HepG2 (cell line): ENCODE measurements at regions not wholly inside any gene's neighbourhood (a gene's known extent, or its start where the extent isn't known, plus 50 kb on each side); places are given as distances from the start of the nearest gene placed in this dataset.

Source experiments
- ATAC-seq: fragments of 200-7000 bp; cut with Tn5 transposase; 3 replicates; pipeline ENCODE4 v1.9.1; 2020; ENCODE audit warnings: mild to moderate bottlenecking, moderate library complexity
- BruUV-seq: library from RNA; stranded (reverse); fragments of 400-500 nt; replicated peaks from 2 replicates; lab custom pipeline; 2021; lab: Mats Ljungman, UMichigan
- CTCF ChIA-PET: fragments of 300-600 bp; formaldehyde crosslinking; extraction: SDS; loops from one replicate; lab custom pipeline; 2021; ENCODE audit warnings: low total read pairs, inconsistent platforms, low intra/inter-chr PET ratio; lab: Yijun Ruan, JAX
- POLR2A ChIA-PET: fragments of 350-600 bp; sonication (Branson Sonifier 250); formaldehyde crosslinking; loops from one replicate; lab custom pipeline; 2020; ENCODE audit warnings: antibody characterized with exemption, inconsistent platforms; lab: Yijun Ruan, JAX
- DNase-seq: peaks from one replicate; pipeline ENCODE4 v3.0.0-alpha.2; 2015; ENCODE audit warnings: low spot score
- FAIRE-seq: peaks from 3 replicates; lab custom pipeline; 2011; peaks lifted over from hg19 to GRCh38; lab: Jason Lieb, UNC
- H2AFZ ChIP-seq: one replicate; pipeline ENCODE4 v1.6.1; 2011; ENCODE audit warnings: low read length, inconsistent platforms
- H3K27ac ChIP-seq: fragments of 300-600 bp; 3 replicates; pipeline ENCODE4 v1.8.0; 2011; ENCODE audit warnings: mixed run types, mild to moderate bottlenecking, mixed read lengths, low read length, inconsistent platforms; ENCODE audit not compliant: insufficient read depth; ENCODE audit errors: extremely low read length
- H3K27me3 ChIP-seq, 2 experiments: fragments of 200-600 bp in 1 of 2; 2 replicates in 1 of 2; 3 replicates in 1 of 2; pipeline versions ENCODE4 v1.6.0 to v1.8.0; 2011; ENCODE audit warnings: low read length in 2 of 2, mild to moderate bottlenecking in 2 of 2, moderate library complexity in 2 of 2, inconsistent platforms in 1 of 2; ENCODE audit not compliant: insufficient read depth in 2 of 2, control insufficient read depth in 1 of 2
- H3K36me3 ChIP-seq, 2 experiments: fragments of 200-600 bp in 1 of 2; replicated peaks in 1 of 2; 2 replicates in 1 of 2; 3 replicates in 1 of 2; pipeline versions ENCODE4 v1.5.1 to v1.8.0; 2011; ENCODE audit warnings: low read length in 2 of 2, inconsistent platforms in 1 of 2; ENCODE audit not compliant: insufficient read depth in 2 of 2, control insufficient read depth in 1 of 2
- H3K4me1 ChIP-seq: 2 replicates; pipeline ENCODE4 v1.5.1; 2012; ENCODE audit warnings: low read length, inconsistent platforms; ENCODE audit not compliant: insufficient read depth
- H3K4me2 ChIP-seq: 2 replicates; pipeline ENCODE4 v1.6.0; 2011; ENCODE audit warnings: low read depth, low read length, inconsistent platforms
- H3K4me3 ChIP-seq, 3 experiments: fragments of 200-600 bp in 1 of 3; sonication (generic), shearing (Covaris generic) in 1 of 3; replicated peaks in 1 of 3; 2 replicates each; pipeline ENCODE4 v1.5.1; 2011 to 2016; ENCODE audit warnings: low read length in 3 of 3, inconsistent platforms in 2 of 3, low read depth in 2 of 3, mild to moderate bottlenecking in 2 of 3, control low read depth in 1 of 3, mixed read lengths in 1 of 3; ENCODE audit not compliant: insufficient read depth in 1 of 3
- H3K79me2 ChIP-seq: one replicate; pipeline ENCODE4 v1.6.1; 2011; ENCODE audit warnings: low read length, inconsistent platforms; ENCODE audit not compliant: insufficient read depth
- H3K9ac ChIP-seq: 2 replicates; pipeline ENCODE4 v1.6.0; 2011; ENCODE audit warnings: mild to moderate bottlenecking, low read depth, low read length, inconsistent platforms; ENCODE audit not compliant: insufficient read depth
- H3K9me3 ChIP-seq: 2 replicates; pipeline ENCODE4 v1.5.1; 2012; ENCODE audit warnings: mild to moderate bottlenecking, low read length
- H4K20me1 ChIP-seq: 2 replicates; pipeline ENCODE4 v1.6.0; 2011; ENCODE audit warnings: inconsistent platforms, mild to moderate bottlenecking, low read length, moderate library complexity; ENCODE audit not compliant: insufficient read depth
- CENPX ChIP-seq: sonication (generic); formaldehyde crosslinking; IDR thresholded peaks from 2 replicates; pipeline ENCODE4 v1.9.0; 2021; ENCODE audit warnings: mild to moderate bottlenecking, missing genetic modification reagents, moderate library complexity
- FOXP1 ChIP-seq, 2 experiments: fragments of 450-650 bp in 1 of 2; IDR thresholded peaks; 2 replicates each; pipeline ENCODE4 v1.6.1; 2017 to 2018; ENCODE audit warnings: antibody characterized with exemption in 1 of 2
- HMG20A ChIP-seq: IDR thresholded peaks from 2 replicates; pipeline ENCODE4 v1.6.1; 2016; ENCODE audit warnings: borderline replicate concordance
- TBX2 ChIP-seq: sonication (generic); formaldehyde crosslinking; IDR thresholded peaks from 2 replicates; pipeline ENCODE4 v1.5.0; 2020; ENCODE audit warnings: missing genetic modification reagents, mild to moderate bottlenecking, borderline replicate concordance
- THAP8 ChIP-seq: sonication (generic); formaldehyde crosslinking; IDR thresholded peaks from 2 replicates; pipeline ENCODE4 v1.5.1; 2020; ENCODE audit warnings: missing genetic modification reagents, mild to moderate bottlenecking, borderline replicate concordance
- ZNF20 ChIP-seq: sonication (generic); formaldehyde crosslinking; IDR thresholded peaks from 2 replicates; pipeline ENCODE4 v1.4.0; 2020; ENCODE audit warnings: mild to moderate bottlenecking, moderate library complexity, missing genetic modification reagents
- ZNF44 ChIP-seq: sonication (generic); formaldehyde crosslinking; IDR thresholded peaks from 2 replicates; pipeline ENCODE4 v1.5.1; 2020; ENCODE audit warnings: mild to moderate bottlenecking, missing genetic modification reagents
- ZSCAN20 ChIP-seq: sonication (generic); formaldehyde crosslinking; IDR thresholded peaks from 2 replicates; pipeline ENCODE4 v1.4.0; 2020; ENCODE audit warnings: missing genetic modification reagents, mild to moderate bottlenecking, borderline replicate concordance
- WGBS: methylation state at CpG from one replicate; pipeline ENCODE4 v1.1.6; 2017; ENCODE audit warnings: low lambda C conversion rate; 5-methylcytosine and 5-hydroxymethylcytosine counted together
- in situ Hi-C: cut with HindIII; loops from 2 replicates; pipeline ENCODE4 v1.10.0; 2017; ENCODE audit warnings: low pct_unique_long_range_greater_than_20kb; ENCODE audit not compliant: extremely low pct_ligation_motif_present
- intact Hi-C: fragments of 100-400 bp; cut with micrococcal nuclease; formaldehyde crosslinking; loops from one replicate; pipeline ENCODE4 v1.10.0; 2022; ENCODE audit not compliant: unreplicated experiment
- TF ChIP-seq, protein P1 (sequence below): IDR thresholded peaks from 2 replicates; pipeline ENCODE4 v1.6.1; 2016; ENCODE audit warnings: low read depth, missing genetic modification reagents, missing compliant biosample characterization
- TF ChIP-seq, protein P2 (sequence below): sonication (generic); formaldehyde crosslinking; IDR thresholded peaks from 2 replicates; pipeline ENCODE4 v1.5.1; 2020; ENCODE audit warnings: mild to moderate bottlenecking, moderate library complexity, missing genetic modification reagents
- TF ChIP-seq, protein P3 (sequence below): sonication (generic); formaldehyde crosslinking; IDR thresholded peaks from 2 replicates; pipeline ENCODE4 v1.4.0; 2020; ENCODE audit warnings: missing genetic modification reagents, borderline replicate concordance
- TF ChIP-seq, protein P4 (sequence below): sonication (generic); formaldehyde crosslinking; IDR thresholded peaks from 2 replicates; pipeline ENCODE4 v1.4.0; 2020; ENCODE audit warnings: missing genetic modification reagents, mild to moderate bottlenecking, borderline replicate concordance

GRCh38 chr10:109115179-109115578, 808.1 kb downstream of the XPNPEP1 start (continued):
- TF ChIP-seq, protein P1, sequence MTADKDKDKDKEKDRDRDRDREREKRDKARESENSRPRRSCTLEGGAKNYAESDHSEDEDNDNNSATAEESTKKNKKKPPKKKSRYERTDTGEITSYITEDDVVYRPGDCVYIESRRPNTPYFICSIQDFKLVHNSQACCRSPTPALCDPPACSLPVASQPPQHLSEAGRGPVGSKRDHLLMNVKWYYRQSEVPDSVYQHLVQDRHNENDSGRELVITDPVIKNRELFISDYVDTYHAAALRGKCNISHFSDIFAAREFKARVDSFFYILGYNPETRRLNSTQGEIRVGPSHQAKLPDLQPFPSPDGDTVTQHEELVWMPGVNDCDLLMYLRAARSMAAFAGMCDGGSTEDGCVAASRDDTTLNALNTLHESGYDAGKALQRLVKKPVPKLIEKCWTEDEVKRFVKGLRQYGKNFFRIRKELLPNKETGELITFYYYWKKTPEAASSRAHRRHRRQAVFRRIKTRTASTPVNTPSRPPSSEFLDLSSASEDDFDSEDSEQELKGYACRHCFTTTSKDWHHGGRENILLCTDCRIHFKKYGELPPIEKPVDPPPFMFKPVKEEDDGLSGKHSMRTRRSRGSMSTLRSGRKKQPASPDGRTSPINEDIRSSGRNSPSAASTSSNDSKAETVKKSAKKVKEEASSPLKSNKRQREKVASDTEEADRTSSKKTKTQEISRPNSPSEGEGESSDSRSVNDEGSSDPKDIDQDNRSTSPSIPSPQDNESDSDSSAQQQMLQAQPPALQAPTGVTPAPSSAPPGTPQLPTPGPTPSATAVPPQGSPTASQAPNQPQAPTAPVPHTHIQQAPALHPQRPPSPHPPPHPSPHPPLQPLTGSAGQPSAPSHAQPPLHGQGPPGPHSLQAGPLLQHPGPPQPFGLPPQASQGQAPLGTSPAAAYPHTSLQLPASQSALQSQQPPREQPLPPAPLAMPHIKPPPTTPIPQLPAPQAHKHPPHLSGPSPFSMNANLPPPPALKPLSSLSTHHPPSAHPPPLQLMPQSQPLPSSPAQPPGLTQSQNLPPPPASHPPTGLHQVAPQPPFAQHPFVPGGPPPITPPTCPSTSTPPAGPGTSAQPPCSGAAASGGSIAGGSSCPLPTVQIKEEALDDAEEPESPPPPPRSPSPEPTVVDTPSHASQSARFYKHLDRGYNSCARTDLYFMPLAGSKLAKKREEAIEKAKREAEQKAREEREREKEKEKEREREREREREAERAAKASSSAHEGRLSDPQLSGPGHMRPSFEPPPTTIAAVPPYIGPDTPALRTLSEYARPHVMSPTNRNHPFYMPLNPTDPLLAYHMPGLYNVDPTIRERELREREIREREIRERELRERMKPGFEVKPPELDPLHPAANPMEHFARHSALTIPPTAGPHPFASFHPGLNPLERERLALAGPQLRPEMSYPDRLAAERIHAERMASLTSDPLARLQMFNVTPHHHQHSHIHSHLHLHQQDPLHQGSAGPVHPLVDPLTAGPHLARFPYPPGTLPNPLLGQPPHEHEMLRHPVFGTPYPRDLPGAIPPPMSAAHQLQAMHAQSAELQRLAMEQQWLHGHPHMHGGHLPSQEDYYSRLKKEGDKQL: no peak
- TF ChIP-seq, protein P2, sequence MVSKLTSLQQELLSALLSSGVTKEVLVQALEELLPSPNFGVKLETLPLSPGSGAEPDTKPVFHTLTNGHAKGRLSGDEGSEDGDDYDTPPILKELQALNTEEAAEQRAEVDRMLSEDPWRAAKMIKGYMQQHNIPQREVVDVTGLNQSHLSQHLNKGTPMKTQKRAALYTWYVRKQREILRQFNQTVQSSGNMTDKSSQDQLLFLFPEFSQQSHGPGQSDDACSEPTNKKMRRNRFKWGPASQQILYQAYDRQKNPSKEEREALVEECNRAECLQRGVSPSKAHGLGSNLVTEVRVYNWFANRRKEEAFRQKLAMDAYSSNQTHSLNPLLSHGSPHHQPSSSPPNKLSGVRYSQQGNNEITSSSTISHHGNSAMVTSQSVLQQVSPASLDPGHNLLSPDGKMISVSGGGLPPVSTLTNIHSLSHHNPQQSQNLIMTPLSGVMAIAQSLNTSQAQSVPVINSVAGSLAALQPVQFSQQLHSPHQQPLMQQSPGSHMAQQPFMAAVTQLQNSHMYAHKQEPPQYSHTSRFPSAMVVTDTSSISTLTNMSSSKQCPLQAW (CRISPR knock-in tag): no peak
- TF ChIP-seq CENPX (CRISPR knock-in tag): no peak
- TF ChIP-seq THAP8 (CRISPR knock-in tag): no peak
- TF ChIP-seq, all 625 proteins: peak for 0

- intact Hi-C loops: no loop called here
- Histone ChIP-seq H3K4me2 (no peak overlapping the region), H3K9ac (no peak overlapping the region), H3K27ac (no peak overlapping the region), H3K4me1 (no peaks in the 10 kb centered on the region), H3K36me3 (no peaks in the 10 kb centered on the region), H3K9me3 (peaks cover 62% of the 10 kb centered on the region), H3K79me2 (no peaks in the 10 kb centered on the region), H4K20me1 (no peaks in the 10 kb centered on the region), H2AFZ (no peak overlapping the region), H3K27me3 (no peaks in the 10 kb centered on the region), H3K4me3 (no peak overlapping the region)
- WGBS: 0% methylated on average over 2 of the region's 2 CpGs
- no TSS peak for BruUV-seq
- POLR2A ChIA-PET: no interaction called here
- ATAC-seq: no peak
- no peak for FAIRE-seq
- in situ Hi-C loops: no loop called here
- CTCF ChIA-PET: no interaction called here
- no peak for DNase-seq
- TF ChIP-seq HMG20A (CRISPR knock-in tag) (no peak), TBX2 (CRISPR knock-in tag) (no peak), ZSCAN20 (CRISPR knock-in tag) (no peak), FOXP1 (IDR thresholded peaks at IDR 0.05) (no peak), FOXP1 (CRISPR knock-in tag; IDR thresholded peaks at IDR 0.05) (no peak), ZNF44 (no peak), ZNF20 (CRISPR knock-in tag) (no peak)
- TF ChIP-seq, protein P3, sequence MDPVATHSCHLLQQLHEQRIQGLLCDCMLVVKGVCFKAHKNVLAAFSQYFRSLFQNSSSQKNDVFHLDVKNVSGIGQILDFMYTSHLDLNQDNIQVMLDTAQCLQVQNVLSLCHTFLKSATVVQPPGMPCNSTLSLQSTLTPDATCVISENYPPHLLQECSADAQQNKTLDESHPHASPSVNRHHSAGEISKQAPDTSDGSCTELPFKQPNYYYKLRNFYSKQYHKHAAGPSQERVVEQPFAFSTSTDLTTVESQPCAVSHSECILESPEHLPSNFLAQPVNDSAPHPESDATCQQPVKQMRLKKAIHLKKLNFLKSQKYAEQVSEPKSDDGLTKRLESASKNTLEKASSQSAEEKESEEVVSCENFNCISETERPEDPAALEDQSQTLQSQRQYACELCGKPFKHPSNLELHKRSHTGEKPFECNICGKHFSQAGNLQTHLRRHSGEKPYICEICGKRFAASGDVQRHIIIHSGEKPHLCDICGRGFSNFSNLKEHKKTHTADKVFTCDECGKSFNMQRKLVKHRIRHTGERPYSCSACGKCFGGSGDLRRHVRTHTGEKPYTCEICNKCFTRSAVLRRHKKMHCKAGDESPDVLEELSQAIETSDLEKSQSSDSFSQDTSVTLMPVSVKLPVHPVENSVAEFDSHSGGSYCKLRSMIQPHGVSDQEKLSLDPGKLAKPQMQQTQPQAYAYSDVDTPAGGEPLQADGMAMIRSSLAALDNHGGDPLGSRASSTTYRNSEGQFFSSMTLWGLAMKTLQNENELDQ (CRISPR knock-in tag): no peak
- TF ChIP-seq, protein P4, sequence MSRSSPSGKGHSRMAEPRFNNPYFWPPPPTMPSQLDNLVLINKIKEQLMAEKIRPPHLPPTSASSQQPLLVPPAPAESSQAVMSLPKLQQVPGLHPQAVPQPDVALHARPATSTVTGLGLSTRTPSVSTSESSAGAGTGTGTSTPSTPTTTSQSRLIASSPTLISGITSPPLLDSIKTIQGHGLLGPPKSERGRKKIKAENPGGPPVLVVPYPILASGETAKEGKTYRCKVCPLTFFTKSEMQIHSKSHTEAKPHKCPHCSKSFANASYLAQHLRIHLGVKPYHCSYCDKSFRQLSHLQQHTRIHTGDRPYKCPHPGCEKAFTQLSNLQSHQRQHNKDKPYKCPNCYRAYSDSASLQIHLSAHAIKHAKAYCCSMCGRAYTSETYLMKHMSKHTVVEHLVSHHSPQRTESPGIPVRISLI (CRISPR knock-in tag): no peak
These were observed 808.7 kb downstream of the XPNPEP1 start for GRCh38 chr10:109114579-109114978.
